Adrenal gland (tissue), 5 donors: ENCODE measurements at regions not wholly inside any gene's neighbourhood (a gene's known extent, or its start where the extent isn't known, plus 50 kb on each side); places are given as distances from the start of the nearest gene placed in this dataset.

Source experiments
- CTCF ChIP-seq, 6 experiments: fragments of 450-650 bp in 4 of 6; fragments of 200-600 bp in 2 of 6; sonication (generic) in 1 of 6; IDR thresholded peaks; 1 replicate in 5 of 6; 2 replicates in 1 of 6; pipeline versions ENCODE4 v1.5.1 to v1.8.0; 2016 to 2021; ENCODE audit warnings: antibody characterized with exemption in 6 of 6, mild to moderate bottlenecking in 2 of 6, moderate library complexity in 1 of 6
- POLR2A ChIP-seq, 2 donors: fragments of 450-650 bp; IDR thresholded peaks; one replicate each; pipeline ENCODE4 v1.6.1; 2017; ENCODE audit warnings: antibody characterized with exemption in 2 of 2, mild to moderate bottlenecking in 2 of 2, moderate library complexity in 1 of 2
- donor health status: DM: no; HTN: no; CAD: no.

DNA sequence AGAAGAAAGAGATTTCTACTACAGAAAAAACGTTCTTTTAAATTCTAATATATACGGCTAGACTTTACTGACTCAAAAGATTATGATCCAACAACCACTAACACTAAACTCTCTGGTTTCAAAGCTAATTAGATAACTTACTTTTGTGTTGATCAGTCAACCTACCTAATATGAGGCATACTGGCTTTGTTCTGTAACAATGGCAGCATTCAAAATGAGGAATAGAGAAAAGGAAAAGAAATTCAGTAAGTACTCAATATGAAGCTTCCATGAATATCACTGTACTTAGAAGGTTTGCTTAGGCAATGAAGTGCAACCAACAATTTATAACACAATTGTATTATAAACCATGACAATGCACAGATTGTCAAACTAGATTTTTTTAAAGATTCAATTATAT is 430.5 kb upstream of the PMFBP1 start:
- TF ChIP-seq CTCF (IDR thresholded peaks at IDR 0.05), result no peak
- no peak for TF ChIP-seq POLR2A (IDR thresholded peaks at IDR 0.05)
